GM23248 (cell line): ENCODE measurements at regions not wholly inside any gene's neighbourhood (a gene's known extent, or its start where the extent isn't known, plus 50 kb on each side); places are given as distances from the start of the nearest gene placed in this dataset.

Source experiments
- DNase-seq: peaks from one replicate; pipeline ENCODE4 v3.0.0-alpha.2; 2015
- H2AFZ ChIP-seq: fragments of 200-600 bp; sonication (generic); 2 replicates; pipeline ENCODE4 v1.6.1; 2016; ENCODE audit warnings: antibody characterized with exemption
- H3F3A ChIP-seq: fragments of 200-600 bp; sonication (generic); 2 replicates; pipeline ENCODE4 v1.6.1; 2016; ENCODE audit warnings: mild to moderate bottlenecking, antibody characterized with exemption, mixed run types; ENCODE audit not compliant: insufficient read depth
- H3K27ac ChIP-seq: fragments of 200-600 bp; sonication (generic); 2 replicates; pipeline ENCODE4 v1.5.1; 2016; ENCODE audit warnings: mild to moderate bottlenecking
- H3K27me3 ChIP-seq: fragments of 200-600 bp; sonication (generic); replicated peaks from 2 replicates; pipeline ENCODE4 v1.6.1; 2016; ENCODE audit warnings: mild to moderate bottlenecking; ENCODE audit not compliant: insufficient read depth
- H3K36me3 ChIP-seq: fragments of 200-600 bp; sonication (generic); 2 replicates; pipeline ENCODE4 v1.6.1; 2016; ENCODE audit warnings: low read depth, mild to moderate bottlenecking
- H3K4me1 ChIP-seq: fragments of 200-600 bp; sonication (generic); 2 replicates; pipeline ENCODE4 v1.6.1; 2016; ENCODE audit warnings: mild to moderate bottlenecking; ENCODE audit not compliant: insufficient read depth
- H3K4me2 ChIP-seq: fragments of 200-600 bp; sonication (generic); one replicate; pipeline ENCODE4 v1.6.1; 2016; ENCODE audit warnings: mild to moderate bottlenecking; ENCODE audit not compliant: unreplicated experiment
- H3K4me3 ChIP-seq: fragments of 200-600 bp; sonication (generic); 2 replicates; pipeline ENCODE4 v1.5.1; 2016; ENCODE audit warnings: mild to moderate bottlenecking
- H3K79me2 ChIP-seq: fragments of 200-600 bp; sonication (generic); 2 replicates; pipeline ENCODE4 v1.6.1; 2016; ENCODE audit warnings: mild to moderate bottlenecking; ENCODE audit not compliant: insufficient read depth
- H3K9ac ChIP-seq: fragments of 200-600 bp; sonication (generic); 2 replicates; pipeline ENCODE4 v1.6.1; 2016; ENCODE audit warnings: mild to moderate bottlenecking
- H3K9me2 ChIP-seq: fragments of 200-600 bp; sonication (generic); 2 replicates; pipeline ENCODE4 v1.6.1; 2016; ENCODE audit warnings: mixed run types, mild to moderate bottlenecking, moderate library complexity; ENCODE audit not compliant: insufficient read depth
- H3K9me3 ChIP-seq: fragments of 200-600 bp; sonication (generic); one replicate; pipeline ENCODE4 v1.6.1; 2017; ENCODE audit warnings: low read depth
- H4K20me1 ChIP-seq: fragments of 200-600 bp; sonication (generic); 2 replicates; pipeline ENCODE4 v1.6.0; 2016; ENCODE audit not compliant: insufficient read depth
- EZH2 ChIP-seq: fragments of 200-600 bp; sonication (generic); IDR thresholded peaks from 2 replicates; pipeline ENCODE4 v1.6.1; 2018; ENCODE audit warnings: antibody characterized with exemption, mild to moderate bottlenecking; ENCODE audit not compliant: insufficient read depth, poor library complexity, severe bottlenecking
- EZH2phosphoT487 ChIP-seq: fragments of 200-600 bp; sonication (generic); IDR thresholded peaks from 2 replicates; pipeline ENCODE4 v1.6.1; 2018; ENCODE audit warnings: antibody characterized with exemption, moderate library complexity, mild to moderate bottlenecking, low read depth; ENCODE audit not compliant: insufficient read depth
- WGBS, 2 experiments: methylation state at CpG; one replicate each; pipeline ENCODE4 v1.1.6; 2015 to 2017; ENCODE audit warnings: low lambda C conversion rate in 2 of 2, low coverage in 1 of 2; ENCODE audit errors: missing lambda C conversion rate in 2 of 2; 5-methylcytosine and 5-hydroxymethylcytosine counted together
- in situ Hi-C: fragments of 300-500 bp; cut with MboI; formaldehyde crosslinking; loops from 2 replicates; pipeline ENCODE4 v1.15.0; 2020

GRCh38 chr5:54743997-54744788 lies 226.6 kb downstream of the SNX18 start:
- peak overlapping the region; percentile 43 for H2AFZ ChIP-seq
- 0 out of 2 replicates have a peak, but pooled peaks have one; percentile 54 for TF ChIP-seq EZH2phosphoT487
- no peak for TF ChIP-seq EZH2
- H3K79me2 ChIP-seq, result no peaks in the 10 kb centered on the region
- H3K27ac ChIP-seq, result peak overlapping the region; percentile 89
- peak; percentile 94 for DNase-seq
- H3K4me1 ChIP-seq, result peaks cover 44% of the 10 kb centered on the region
- no peaks in the 10 kb centered on the region for H3K9me3 ChIP-seq
- H3F3A ChIP-seq, result peaks cover 36% of the 10 kb centered on the region
- no peaks in the 10 kb centered on the region for H4K20me1 ChIP-seq
- no peaks in the 10 kb centered on the region for H3K9me2 ChIP-seq
- no peaks in the 10 kb centered on the region for H3K27me3 ChIP-seq
- 0 out of 2 replicates have a peak overlapping the region, but pooled peaks have one; percentile 17 for H3K4me3 ChIP-seq
- in situ Hi-C loops, result no loop called here
- no peaks in the 10 kb centered on the region for H3K36me3 ChIP-seq
- H3K4me2 ChIP-seq, result peak overlapping the region; percentile 69
- peak overlapping the region; percentile 72 for H3K9ac ChIP-seq
- WGBS, 2 experiments, result 30% methylated on average over 8 of the region's 8 CpGs

- in situ Hi-C loops, result no loop called here
- Histone ChIP-seq H3K9me3 (no peaks in the 10 kb centered on the region), H3K9ac (peak overlapping the region; percentile 72), H3K4me1 (peaks cover 50% of the 10 kb centered on the region), H3K4me2 (peak overlapping the region; percentile 69), H3K27ac (peak overlapping the region; percentile 89), H3K79me2 (no peaks in the 10 kb centered on the region), H3K36me3 (no peaks in the 10 kb centered on the region), H4K20me1 (no peaks in the 10 kb centered on the region), H3F3A (peaks cover 36% of the 10 kb centered on the region), H2AFZ (peak overlapping the region; percentile 43), H3K27me3 (no peaks in the 10 kb centered on the region), H3K9me2 (no peaks in the 10 kb centered on the region), H3K4me3 (0 out of 2 replicates have a peak overlapping the region, but pooled peaks have one; percentile 17)
- TF ChIP-seq EZH2 (no peak), EZH2phosphoT487 (no peak)
- DNase-seq, result no peak
- 84 to 87% methylated on average over 5 of the region's 5 CpGs for WGBS, 2 experiments
These were observed 226.0 kb downstream of the SNX18 start for GRCh38 chr5:54743581-54743980.

GRCh38 chr5:54742417-54742891 lies 224.9 kb downstream of the SNX18 start:
- Histone ChIP-seq H3K9me2 (no peaks in the 10 kb centered on the region), H3F3A (peaks cover 36% of the 10 kb centered on the region), H2AFZ (peak overlapping the region; percentile 14), H3K27ac (peak overlapping the region; percentile 89), H3K4me3 (peak overlapping the region; percentile 34; the same call in 1 of the 2 replicates), H3K9ac (peak overlapping the region; percentile 17; the same call in 1 of the 2 replicates), H3K36me3 (no peaks in the 10 kb centered on the region), H3K27me3 (no peaks in the 10 kb centered on the region), H3K4me1 (peaks cover 60% of the 10 kb centered on the region), H4K20me1 (no peaks in the 10 kb centered on the region), H3K79me2 (no peaks in the 10 kb centered on the region), H3K9me3 (no peaks in the 10 kb centered on the region), H3K4me2 (peak overlapping the region; percentile 69)
- 30 to 32% methylated on average over 7 of the region's 7 CpGs for WGBS, 2 experiments
- in situ Hi-C loops, result no loop called here
- TF ChIP-seq EZH2 (no peak), EZH2phosphoT487 (no peak)
- peak; percentile 79 for DNase-seq

- no peaks in the 10 kb centered on the region for H3K36me3 ChIP-seq
- no peak overlapping the region for H3K9ac ChIP-seq
- 97 to 99% methylated on average over 6 of the region's 6 CpGs for whole genome bisulfite sequencing, 2 experiments
- H3K27ac ChIP-seq, result peak overlapping the region; percentile 89; the same call in 1 of the 2 replicates
- no peaks in the 10 kb centered on the region for H3K27me3 ChIP-seq
- no peaks in the 10 kb centered on the region for H4K20me1 ChIP-seq
- peak overlapping the region; percentile 69 for H3K4me2 ChIP-seq
- H3K9me3 ChIP-seq, result no peaks in the 10 kb centered on the region
- peaks cover 36% of the 10 kb centered on the region for H3F3A ChIP-seq
- no peak overlapping the region for H3K4me3 ChIP-seq
- TF ChIP-seq EZH2, result no peak
- TF ChIP-seq EZH2phosphoT487, result no peak
- DNase-seq, result no peak
- H3K4me1 ChIP-seq, result peaks cover 60% of the 10 kb centered on the region
- H3K79me2 ChIP-seq, result no peaks in the 10 kb centered on the region
- H3K9me2 ChIP-seq, result no peaks in the 10 kb centered on the region
- in situ Hi-C loops, result no loop called here
- H2AFZ ChIP-seq, result peak overlapping the region; percentile 14; the same call in 1 of the 2 replicates
These were observed 224.2 kb downstream of the SNX18 start for GRCh38 chr5:54741711-54742110.
